Stimulated activated naive B cell treated with anti-CD40 and anti-IgM and Interleukin-4, amounts not matched to agents 10 μg/mL and 1 μg/mL and 100 μg/mL, for 72 hours (primary cell): ENCODE measurements at regions not wholly inside any gene's neighbourhood (a gene's known extent, or its start where the extent isn't known, plus 50 kb on each side); places are given as distances from the start of the nearest gene placed in this dataset.
"Not testable (repeated sequence)": the region's sequence is repeated elsewhere in the genome, so short reads cannot be mapped to it uniquely, and the experiment has no call there.

Experiments
- ATAC-seq, 2 donors: fragments of 150-1000 bp; cut with Tn5 transposase; replicated peaks; 2 replicates each; pipeline ENCODE4 v1.10.0; 2021; ENCODE audit warnings: moderate library complexity in 1 of 2
- DNase-seq: peaks from one replicate; pipeline ENCODE4 v3.0.0; 2021
- H3K27ac Mint-ChIP-seq: one replicate; pipeline ENCODE4 v1.8.0; 2022; ENCODE audit warnings: mild to moderate bottlenecking, mixed read lengths
- H3K27me3 Mint-ChIP-seq, 2 donors: one replicate each; pipeline ENCODE4 v1.8.0; 2022; ENCODE audit warnings: mixed read lengths in 2 of 2
- H3K36me3 Mint-ChIP-seq, 2 donors: one replicate each; pipeline ENCODE4 v1.8.0; 2022; ENCODE audit warnings: mixed read lengths in 2 of 2, mild to moderate bottlenecking in 1 of 2
- H3K4me1 Mint-ChIP-seq, 2 donors: one replicate each; pipeline ENCODE4 v1.8.0; 2022; ENCODE audit warnings: mixed read lengths in 2 of 2, mild to moderate bottlenecking in 1 of 2
- H3K4me3 Mint-ChIP-seq, 2 donors: one replicate each; pipeline ENCODE4 v1.8.0; 2022; ENCODE audit warnings: mild to moderate bottlenecking in 2 of 2, mixed read lengths in 2 of 2, moderate library complexity in 1 of 2
- H3K9me3 Mint-ChIP-seq, 2 donors: one replicate each; pipeline ENCODE4 v1.8.0; 2022; ENCODE audit warnings: mixed read lengths in 2 of 2, mild to moderate bottlenecking in 1 of 2

DNA sequence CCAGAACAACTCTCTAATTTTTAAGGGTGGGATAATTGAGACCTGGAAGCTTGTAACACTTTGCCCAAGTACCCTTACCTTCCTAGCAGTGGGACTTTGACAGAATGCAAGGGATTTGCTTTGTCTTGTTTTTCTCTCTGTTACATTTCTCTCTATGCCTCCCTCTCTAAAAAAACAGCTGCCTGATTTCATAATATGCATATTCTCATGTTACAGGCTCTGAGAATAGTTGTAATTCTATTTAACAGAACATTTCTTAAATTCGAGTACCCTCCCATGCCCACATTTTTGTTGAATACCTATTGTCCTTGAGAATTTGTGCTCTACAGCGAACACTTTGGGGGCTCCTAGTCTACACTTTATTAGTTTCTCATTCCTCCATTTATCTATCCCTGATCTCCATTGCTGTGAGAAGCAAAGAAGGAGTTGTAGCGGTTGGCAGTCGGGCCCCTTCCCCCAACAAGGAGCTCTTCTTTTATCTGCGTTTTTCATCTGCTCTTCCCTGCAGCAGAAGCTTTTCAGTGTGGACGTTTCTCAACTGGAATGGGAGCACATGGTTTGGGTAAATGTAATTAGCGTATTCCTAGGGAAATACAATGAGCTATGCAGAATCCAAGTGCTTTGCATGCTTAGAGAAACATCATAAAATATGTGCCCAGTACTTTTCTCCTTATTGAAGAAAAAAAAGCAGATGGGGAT, 117.7 kb upstream of the CCDC90B start:
- Mint-ChIP-seq H3K4me1 (peaks cover 11 to 12% of the 10 kb centered on the region in 2 donors), H3K27ac (no peak overlapping the region), H3K4me3 (no peak overlapping the region), H3K27me3 (peaks cover 3 to 6% of the 10 kb centered on the region in 2 donors), H3K36me3 (no peaks in the 10 kb centered on the region), H3K9me3 (peaks cover 0 to 6% of the 10 kb centered on the region in 2 donors)
- DNase-seq (no peak), ATAC-seq (no peak)

GRCh38 chr11:83401506-83402225, 115.5 kb upstream of the CCDC90B start:
- H3K27ac Mint-ChIP-seq: peak overlapping the region; percentile 84
- DNase-seq: peak; percentile 6
- peaks cover 0 to 6% of the 10 kb centered on the region in 2 donors for H3K9me3 Mint-ChIP-seq
- H3K36me3 Mint-ChIP-seq: no peaks in the 10 kb centered on the region
- peaks cover 0 to 6% of the 10 kb centered on the region in 2 donors for H3K27me3 Mint-ChIP-seq
- no peak overlapping the region for H3K4me3 Mint-ChIP-seq
- H3K4me1 Mint-ChIP-seq: peaks cover 9 to 12% of the 10 kb centered on the region in 2 donors
- peak; percentile 99 for ATAC-seq

- Mint-ChIP-seq H3K27ac (no peak overlapping the region), H3K4me1 (no peaks in the 10 kb centered on the region), H3K4me3 (no peak overlapping the region), H3K9me3 (peaks cover 5 to 9% of the 10 kb centered on the region in 2 donors), H3K36me3 (peaks cover 0 to 3% of the 10 kb centered on the region in 2 donors), H3K27me3 (no peaks in the 10 kb centered on the region)
- no peak for DNase-seq
- ATAC-seq: no peak
Measured at GRCh38 chr11:83394331-83394730, 108.2 kb upstream of the CCDC90B start.

GRCh38 chr11:83392556-83392955, 106.4 kb upstream of the CCDC90B start:
- Mint-ChIP-seq H3K36me3 (peaks cover 0 to 3% of the 10 kb centered on the region in 2 donors), H3K4me3 (no peak overlapping the region), H3K4me1 (no peaks in the 10 kb centered on the region), H3K27me3 (no peaks in the 10 kb centered on the region), H3K9me3 (peaks cover 5 to 9% of the 10 kb centered on the region in 2 donors), H3K27ac (no peak overlapping the region)
- DNase-seq (no peak), ATAC-seq (no peak)

GRCh38 chr11:83389975-83390374, 103.8 kb upstream of the CCDC90B start:
- Mint-ChIP-seq H3K27ac (no peak overlapping the region), H3K9me3 (peaks cover 13 to 23% of the 10 kb centered on the region in 2 donors), H3K36me3 (peaks cover 0 to 9% of the 10 kb centered on the region in 2 donors), H3K27me3 (no peaks in the 10 kb centered on the region), H3K4me3 (no peak overlapping the region), H3K4me1 (no peaks in the 10 kb centered on the region)
- no peak for DNase-seq
- no peak for ATAC-seq

DNA sequence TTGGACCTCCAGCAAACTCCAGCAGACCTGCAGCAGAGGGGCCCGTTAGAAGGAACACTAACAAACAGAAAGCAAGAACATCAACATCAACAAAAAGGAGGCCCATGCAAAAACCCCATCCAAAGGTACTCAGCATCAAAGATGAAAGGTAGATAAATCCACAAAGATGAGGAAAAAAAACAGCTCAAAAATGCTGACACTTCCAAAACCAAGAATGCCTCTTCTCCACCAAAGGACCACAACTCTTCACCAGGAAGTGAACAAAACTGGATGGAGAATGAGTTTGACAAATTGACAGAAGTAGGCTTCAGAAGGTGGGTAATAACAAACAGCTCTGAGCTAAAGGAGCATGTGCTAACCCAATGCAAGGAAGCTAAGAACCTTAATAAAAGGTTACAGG, 97.7 kb upstream of the CCDC90B start:
- ATAC-seq, H3K27ac Mint-ChIP-seq, H3K4me1 Mint-ChIP-seq, DNase-seq, H3K27me3 Mint-ChIP-seq, H3K4me3 Mint-ChIP-seq: not testable (repeated sequence)
- Mint-ChIP-seq H3K36me3 (peaks cover 2 to 15% of the 10 kb centered on the region in 2 donors), H3K9me3 (peaks cover 23 to 31% of the 10 kb centered on the region in 2 donors)

DNA sequence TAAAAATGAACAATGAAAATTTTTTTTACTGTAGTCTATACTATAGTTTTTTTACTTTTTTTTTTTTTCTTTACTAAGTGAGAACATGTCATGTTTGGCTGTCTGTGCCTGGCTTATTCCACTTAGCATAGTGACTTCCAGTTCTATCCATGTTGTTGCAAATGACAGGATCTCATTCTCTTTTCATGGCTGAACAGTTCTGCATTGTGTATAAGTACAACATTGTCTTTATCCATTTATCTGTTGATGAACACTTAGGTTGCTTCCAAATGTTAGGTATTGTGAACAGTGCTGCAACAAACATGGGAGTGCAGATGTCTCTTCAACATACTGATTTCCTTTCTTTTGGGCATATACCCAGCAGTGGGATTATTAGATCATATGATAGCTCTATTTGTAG, 88.1 kb upstream of the CCDC90B start:
- no peaks in the 10 kb centered on the region for H3K4me1 Mint-ChIP-seq

GRCh38 chr11:83371489-83371888, 85.3 kb upstream of the CCDC90B start:
- peaks cover 14 to 19% of the 10 kb centered on the region in 2 donors for H3K9me3 Mint-ChIP-seq
- H3K27ac Mint-ChIP-seq: no peak overlapping the region

More for the DNA sequence above, 88.1 kb upstream of the CCDC90B start:
- ATAC-seq (no peak), DNase-seq (no peak)
- Mint-ChIP-seq H3K36me3 (peaks cover 0 to 4% of the 10 kb centered on the region in 2 donors), H3K4me3 (no peak overlapping the region), H3K9me3 (peaks cover under 1 to 2% of the 10 kb centered on the region in 2 donors), H3K27ac (no peak overlapping the region), H3K27me3 (peaks cover 6 to 10% of the 10 kb centered on the region in 2 donors)

DNA sequence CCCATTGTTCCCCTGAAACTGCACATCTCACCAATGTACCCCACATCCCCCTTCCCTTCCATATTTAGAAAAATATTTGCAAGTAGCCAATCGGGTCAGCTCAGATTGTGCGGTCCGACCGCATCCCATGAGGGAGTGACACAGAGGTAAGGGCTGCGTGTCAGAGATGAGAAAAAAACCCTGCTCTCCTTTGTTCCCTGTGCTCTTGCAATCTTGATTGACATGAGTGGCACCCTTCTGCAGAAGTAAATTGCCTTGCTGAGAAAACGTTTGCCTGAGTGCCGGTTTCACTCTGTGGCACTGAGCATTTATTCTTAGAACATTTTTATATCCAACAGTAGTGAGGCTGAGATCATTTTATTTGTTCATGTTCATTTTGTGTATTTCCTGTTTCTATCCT, 81.6 kb upstream of the CCDC90B start:
- Mint-ChIP-seq H3K27ac (no peak overlapping the region), H3K4me1 (no peaks in the 10 kb centered on the region), H3K4me3 (no peak overlapping the region), H3K36me3 (peaks cover 0 to 9% of the 10 kb centered on the region in 2 donors), H3K9me3 (peaks cover 12 to 19% of the 10 kb centered on the region in 2 donors), H3K27me3 (no peaks in the 10 kb centered on the region)
- no peak for ATAC-seq
- no peak for DNase-seq

More at GRCh38 chr11:83371489-83371888, 85.3 kb upstream of the CCDC90B start:
- no peak overlapping the region for H3K4me3 Mint-ChIP-seq
- H3K36me3 Mint-ChIP-seq: peaks cover 4 to 5% of the 10 kb centered on the region in 2 donors
- H3K27me3 Mint-ChIP-seq: peaks cover 6 to 10% of the 10 kb centered on the region in 2 donors
- H3K4me1 Mint-ChIP-seq: no peaks in the 10 kb centered on the region
- DNase-seq (no peak), ATAC-seq (no peak)

- Mint-ChIP-seq H3K4me1 (no peaks in the 10 kb centered on the region), H3K27ac (no peak overlapping the region), H3K27me3 (peaks cover 0 to 5% of the 10 kb centered on the region in 2 donors), H3K36me3 (peaks cover 0 to 9% of the 10 kb centered on the region in 2 donors), H3K4me3 (no peak overlapping the region), H3K9me3 (peaks cover 12 to 19% of the 10 kb centered on the region in 2 donors)
- no peak for ATAC-seq
- no peak for DNase-seq
Measured at GRCh38 chr11:83364500-83365045, 78.4 kb upstream of the CCDC90B start.

GRCh38 chr11:83363312-83363711, 77.1 kb upstream of the CCDC90B start:
- Mint-ChIP-seq H3K4me1 (no peaks in the 10 kb centered on the region), H3K27ac (no peak overlapping the region), H3K36me3 (peaks cover 0 to 9% of the 10 kb centered on the region in 2 donors), H3K27me3 (peaks cover 0 to 5% of the 10 kb centered on the region in 2 donors), H3K4me3 (no peak overlapping the region), H3K9me3 (peaks cover 9 to 14% of the 10 kb centered on the region in 2 donors)
- DNase-seq: no peak
- no peak for ATAC-seq

- Mint-ChIP-seq H3K9me3 (peaks cover 3 to 4% of the 10 kb centered on the region in 2 donors), H3K27ac (no peak overlapping the region), H3K4me1 (no peaks in the 10 kb centered on the region), H3K4me3 (no peak overlapping the region), H3K36me3 (peaks cover 0 to 3% of the 10 kb centered on the region in 2 donors), H3K27me3 (peaks cover 0 to 5% of the 10 kb centered on the region in 2 donors)
- no peak for DNase-seq
- ATAC-seq: no peak
Measured at GRCh38 chr11:83361831-83362230, 75.7 kb upstream of the CCDC90B start.

- H3K4me3 Mint-ChIP-seq: no peak overlapping the region
- H3K27ac Mint-ChIP-seq: no peak overlapping the region
- H3K36me3 Mint-ChIP-seq: peaks cover 0 to 3% of the 10 kb centered on the region in 2 donors
- peaks cover 7 to 8% of the 10 kb centered on the region in 2 donors for H3K9me3 Mint-ChIP-seq
- no peaks in the 10 kb centered on the region for H3K27me3 Mint-ChIP-seq
- no peaks in the 10 kb centered on the region for H3K4me1 Mint-ChIP-seq
- no peak for ATAC-seq
- DNase-seq: no peak
Measured at GRCh38 chr11:83355391-83355790, 69.2 kb upstream of the CCDC90B start.

DNA sequence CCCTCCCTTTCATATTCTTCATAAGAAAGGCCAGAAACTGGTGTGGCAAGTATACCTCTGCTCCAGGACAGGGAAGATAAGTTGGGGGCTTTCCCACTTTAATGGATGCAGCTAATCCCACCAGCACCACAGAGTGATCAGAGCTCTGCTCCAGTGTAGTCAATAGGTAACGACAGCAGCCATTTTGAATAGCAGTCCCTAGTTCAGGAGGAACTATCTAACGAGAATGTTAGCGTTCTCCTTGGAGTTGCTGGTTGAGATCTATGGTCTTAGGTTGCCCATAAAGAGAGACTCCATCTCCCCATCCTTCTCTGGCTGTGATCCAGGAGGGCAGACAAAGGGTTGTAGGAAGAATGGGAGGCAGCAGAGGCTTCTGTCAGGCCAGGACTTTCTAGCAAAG, 64.0 kb upstream of the CCDC90B start:
- H3K36me3 Mint-ChIP-seq: peaks cover 0 to 3% of the 10 kb centered on the region in 2 donors
- no peak overlapping the region for H3K4me3 Mint-ChIP-seq
- no peaks in the 10 kb centered on the region for H3K4me1 Mint-ChIP-seq
- peaks cover 6 to 8% of the 10 kb centered on the region in 2 donors for H3K27me3 Mint-ChIP-seq
- no peak overlapping the region for H3K27ac Mint-ChIP-seq
- peaks cover 3 to 4% of the 10 kb centered on the region in 2 donors for H3K9me3 Mint-ChIP-seq
- ATAC-seq (no peak), DNase-seq (no peak)
